GM21381 (cell line): ENCODE measurements at regions not wholly inside any gene's neighbourhood (a gene's known extent, or its start where the extent isn't known, plus 50 kb on each side); places are given as distances from the start of the nearest gene placed in this dataset.

Experiments used
- ATAC-seq: cut with Tn5 transposase; IDR thresholded peaks from one replicate; pipeline ENCODE4 v1.9.1; 2021; ENCODE audit warnings: mild to moderate bottlenecking, moderate library complexity; ENCODE audit not compliant: unreplicated experiment

DNA sequence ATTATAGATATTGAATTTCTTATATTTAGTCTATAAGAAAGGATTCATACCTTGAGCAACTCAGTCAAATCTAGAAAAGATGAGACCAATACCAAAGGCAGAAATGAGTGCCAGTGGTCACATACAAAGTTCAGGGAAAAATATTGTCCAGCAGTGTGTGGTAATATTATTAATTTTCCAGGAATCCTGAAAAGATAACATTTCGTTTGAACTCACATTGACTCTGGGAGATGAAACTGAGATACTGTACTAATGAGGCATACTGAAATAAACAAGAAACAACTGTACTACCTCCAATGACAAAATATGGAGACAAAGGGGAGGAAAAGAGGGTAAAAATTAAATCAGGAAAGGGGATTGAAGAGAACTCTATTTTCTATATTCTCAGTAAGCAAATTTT, 212.4 kb downstream of the TRAM1L1 start:
- no peak for ATAC-seq

DNA sequence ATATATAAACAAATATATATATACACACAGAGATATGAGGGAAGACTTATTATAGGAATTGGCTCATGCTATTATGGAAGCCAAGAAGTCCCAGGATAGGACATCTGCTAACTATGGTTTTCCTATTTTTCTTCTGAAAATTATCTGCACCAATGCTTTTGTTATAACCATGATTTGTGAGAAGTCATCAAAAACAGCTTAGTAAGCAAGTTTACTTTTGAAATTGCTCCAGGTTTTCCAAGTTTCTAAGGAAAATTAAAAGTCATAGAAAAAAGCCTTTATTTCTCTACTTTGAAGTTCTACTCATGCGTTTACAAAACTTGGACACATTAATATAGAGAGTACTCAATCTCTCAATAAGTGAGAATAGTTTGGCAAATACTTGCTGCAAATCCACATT, 213.1 kb downstream of the TRAM1L1 start:
- ATAC-seq = no peak

GRCh38 chr4:116870686-116871085, 214.7 kb downstream of the TRAM1L1 start:
- no peak for ATAC-seq

DNA sequence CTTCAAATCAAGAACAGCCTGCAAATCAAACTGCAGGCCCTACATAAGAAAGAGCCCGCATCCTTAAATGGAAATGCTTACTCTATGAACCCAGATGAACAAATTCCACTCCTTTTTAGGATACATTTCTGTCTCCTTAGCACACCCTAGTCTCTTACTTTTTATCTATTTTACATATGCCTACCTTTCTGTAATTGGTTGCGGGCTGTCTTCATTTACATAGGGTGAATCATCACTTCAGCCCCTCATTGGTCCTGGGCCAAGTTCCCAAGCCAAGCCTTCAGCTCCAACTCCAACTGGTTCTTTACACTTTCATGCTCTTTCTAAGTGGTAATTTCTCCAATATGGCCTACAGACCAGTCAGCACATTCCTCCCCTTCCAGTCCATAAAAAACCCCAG, 219.3 kb downstream of the TRAM1L1 start:
- ATAC-seq = no peak

- ATAC-seq = no peak
These were observed 222.8 kb downstream of the TRAM1L1 start for GRCh38 chr4:116862592-116862991.

DNA sequence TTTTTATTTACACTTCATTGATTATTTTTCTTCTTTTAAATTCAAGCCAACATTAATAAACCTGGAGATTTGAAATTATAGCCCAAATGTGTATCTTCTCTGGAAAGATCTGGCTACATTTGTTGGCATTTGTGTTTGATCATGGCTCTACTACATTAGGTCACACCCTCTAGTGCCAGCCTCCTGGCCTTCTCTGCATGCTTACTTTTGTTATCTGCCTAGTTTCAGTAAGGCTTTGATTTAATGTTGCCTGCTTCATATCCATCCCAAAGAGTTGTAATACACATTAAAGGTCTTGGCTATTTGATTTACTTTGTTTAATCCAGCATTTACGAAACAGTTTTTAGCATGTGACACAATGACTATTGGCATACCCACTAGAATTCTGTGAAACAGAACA, 224.5 kb downstream of the TRAM1L1 start:
- no peak for ATAC-seq

- ATAC-seq = no peak
These were observed 235.8 kb downstream of the TRAM1L1 start for GRCh38 chr4:116849620-116850019.

DNA sequence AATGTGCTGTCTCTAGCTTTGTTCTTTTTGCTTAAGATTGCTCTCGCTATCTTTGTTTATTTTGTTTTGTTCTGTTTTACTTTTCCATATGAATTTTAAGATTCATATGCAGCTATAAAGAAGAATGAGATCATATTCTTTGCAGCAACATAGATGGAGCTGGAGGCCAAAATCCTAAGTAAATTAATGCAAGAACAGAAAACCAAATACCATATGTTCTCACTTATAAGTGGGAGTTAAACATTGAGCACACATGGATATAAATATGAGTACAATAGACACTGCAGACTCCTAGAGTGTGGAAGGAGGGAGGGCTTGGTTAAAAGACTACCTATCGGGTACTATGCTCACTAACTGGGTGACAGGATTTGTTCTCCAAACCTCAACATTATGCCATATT, 237.8 kb downstream of the TRAM1L1 start:
- no peak for ATAC-seq

- ATAC-seq = no peak
These were observed 245.6 kb downstream of the TRAM1L1 start for GRCh38 chr4:116839826-116840225.

GRCh38 chr4:116838609-116839008, 246.8 kb downstream of the TRAM1L1 start:
- ATAC-seq = no peak

DNA sequence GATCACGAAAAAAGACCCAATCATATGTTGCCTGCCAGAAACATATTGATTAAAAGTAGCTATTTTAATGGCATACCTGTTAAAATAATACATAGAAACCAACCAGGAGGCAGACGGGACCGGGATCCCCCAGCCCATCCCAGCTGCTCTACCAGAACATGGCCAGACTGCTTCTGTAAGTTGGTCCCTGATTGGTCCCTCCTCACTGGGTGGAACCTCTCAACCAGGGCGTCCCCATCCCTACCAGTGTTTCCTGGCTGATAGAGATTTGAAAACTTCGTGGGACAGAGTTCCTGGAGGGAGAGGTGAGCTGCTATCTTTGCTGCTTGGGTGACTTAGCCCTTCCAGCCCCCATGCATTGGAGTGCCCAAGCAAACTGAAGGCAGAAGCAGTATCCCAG, 256.2 kb downstream of the TRAM1L1 start:
- no peak for ATAC-seq

- no peak for ATAC-seq
These were observed 261.2 kb downstream of the TRAM1L1 start for GRCh38 chr4:116824172-116824571.

DNA sequence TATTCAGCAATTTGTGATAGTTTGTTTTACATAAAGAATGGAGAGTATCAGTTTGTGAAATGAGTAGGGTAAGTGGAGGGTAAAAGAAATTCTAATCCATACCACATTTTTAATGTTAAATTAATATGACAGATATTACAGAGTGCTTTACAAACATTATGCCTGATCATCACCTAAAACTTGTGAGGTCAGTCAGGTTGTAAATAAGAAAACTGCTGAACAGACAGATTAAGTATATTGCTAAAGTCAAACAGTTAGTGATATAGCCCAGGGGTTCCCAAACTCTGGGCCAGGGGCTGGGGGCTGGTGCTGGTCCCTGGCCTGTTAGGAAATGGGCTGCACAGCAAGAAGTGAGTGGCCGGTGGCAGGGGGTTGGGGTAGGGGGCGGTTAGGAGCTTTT, 273.6 kb downstream of the TRAM1L1 start:
- no peak for ATAC-seq

- ATAC-seq = no peak
These were observed 289.4 kb downstream of the TRAM1L1 start for GRCh38 chr4:116796022-116796421.

GRCh38 chr4:116788723-116789122, 296.7 kb downstream of the TRAM1L1 start:
- no peak for ATAC-seq

DNA sequence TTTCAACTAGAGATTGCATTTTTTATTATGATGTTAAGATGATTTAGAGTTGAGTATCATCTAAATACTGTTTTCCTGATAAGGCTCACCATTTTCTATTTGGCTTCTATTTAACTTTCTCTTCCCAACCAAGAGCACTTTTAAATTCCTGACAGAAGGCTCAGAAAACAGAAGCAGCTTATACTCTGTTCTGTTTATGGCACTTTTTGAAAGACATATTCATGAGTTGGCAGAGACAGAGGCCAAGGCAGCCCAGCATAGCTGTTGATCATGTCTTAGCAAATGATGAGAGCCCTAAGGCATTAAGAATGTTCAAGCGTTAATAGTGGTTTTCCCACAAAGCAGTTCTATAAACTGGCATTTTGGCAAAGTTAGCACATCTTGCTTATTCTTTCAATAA, 330.3 kb downstream of the TRAM1L1 start:
- ATAC-seq = no peak

- no peak for ATAC-seq
These were observed 333.3 kb downstream of the TRAM1L1 start for GRCh38 chr4:116752027-116752426.

DNA sequence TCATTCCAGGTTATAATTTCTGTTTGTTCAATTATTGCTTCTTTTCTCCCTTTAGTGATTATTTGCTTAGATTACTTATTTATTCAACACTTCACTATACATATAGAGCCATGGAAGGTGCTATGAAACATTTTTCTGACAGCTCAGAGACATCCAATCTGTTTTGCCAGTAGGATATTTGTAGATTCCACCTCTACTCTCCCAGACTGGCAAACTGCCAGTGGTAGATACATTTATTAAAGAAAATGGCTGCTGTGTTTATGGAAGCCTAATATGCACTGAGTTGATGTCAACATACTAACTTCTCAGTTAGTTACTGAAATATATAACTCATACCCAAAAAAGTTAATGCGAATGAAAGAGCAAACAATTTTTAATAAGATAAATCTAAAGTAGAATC, 348.6 kb downstream of the TRAM1L1 start:
- ATAC-seq = no peak

DNA sequence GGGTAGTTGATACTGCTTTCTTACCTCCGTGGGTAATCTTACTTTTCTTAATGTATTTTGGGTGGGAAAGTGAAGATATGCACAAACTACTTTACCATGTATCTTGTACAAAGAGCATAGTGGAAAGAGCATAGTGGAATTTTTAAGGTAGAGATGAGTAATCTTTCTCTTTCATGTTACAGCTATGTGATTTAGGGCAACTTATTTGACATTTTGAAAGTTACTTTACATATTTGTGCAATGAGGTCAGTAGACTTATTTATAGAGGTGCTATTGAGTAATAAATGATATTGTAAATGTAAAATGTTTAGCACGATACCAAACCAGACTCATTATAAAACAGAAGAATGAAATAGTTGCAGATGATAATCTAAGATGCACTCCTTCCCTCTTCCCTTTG, 351.2 kb downstream of the TRAM1L1 start:
- ATAC-seq = no peak

GRCh38 chr4:116733370-116733769, 352.0 kb downstream of the TRAM1L1 start:
- ATAC-seq = no peak

- no peak for ATAC-seq
These were observed 358.9 kb downstream of the TRAM1L1 start for GRCh38 chr4:116726523-116726922.

DNA sequence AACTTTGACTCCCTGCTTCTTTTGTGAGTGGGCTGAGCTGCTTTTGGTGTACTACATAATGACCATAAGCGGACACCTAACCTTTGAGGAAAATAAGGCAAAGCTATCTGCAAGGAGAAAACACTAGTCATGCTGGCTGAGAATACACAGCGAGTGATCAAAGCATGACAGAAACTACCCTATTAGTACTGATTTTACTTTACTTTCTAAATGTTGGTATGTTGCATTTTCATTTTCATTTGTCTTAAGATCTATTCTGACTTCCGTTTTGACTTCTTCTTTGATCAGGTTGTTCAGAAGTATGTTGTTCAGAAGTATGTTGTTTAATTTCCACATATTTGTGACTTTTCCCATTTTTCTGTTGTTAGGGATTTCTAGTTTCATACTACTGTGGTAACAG, 361.1 kb downstream of the TRAM1L1 start:
- ATAC-seq = peak; percentile 88

GRCh38 chr4:116705466-116705865, 379.9 kb downstream of the TRAM1L1 start:
- no peak for ATAC-seq

DNA sequence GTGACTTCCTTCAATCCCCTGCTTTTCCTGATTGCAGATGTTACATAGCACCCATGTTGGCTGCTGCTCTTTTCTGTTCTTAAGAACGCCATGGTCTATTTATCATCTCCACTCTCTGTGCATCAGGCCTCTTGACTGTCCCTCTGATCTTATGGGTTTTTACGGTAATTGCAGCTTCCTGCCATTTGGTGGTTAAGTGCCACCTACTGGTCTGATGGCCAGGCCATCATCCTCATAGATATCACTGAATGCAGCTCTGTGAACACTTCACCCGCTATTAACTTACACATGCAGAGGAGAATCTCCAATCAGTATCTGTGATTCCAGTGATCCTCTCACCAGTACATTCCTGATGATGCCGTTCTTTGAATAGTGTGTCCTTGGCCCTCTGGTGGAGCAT, 382.4 kb downstream of the TRAM1L1 start:
- no peak for ATAC-seq
